Thyroid gland (tissue), 4 donors: ENCODE measurements at regions not wholly inside any gene's neighbourhood (a gene's known extent, or its start where the extent isn't known, plus 50 kb on each side); places are given as distances from the start of the nearest gene placed in this dataset.
"Not testable (repeated sequence)": the region's sequence is repeated elsewhere in the genome, so short reads cannot be mapped to it uniquely, and the experiment has no call there.

Source experiments
- POLR2A ChIP-seq, 2 donors: fragments of 450-650 bp; IDR thresholded peaks; one replicate each; pipeline ENCODE4 v1.6.1; 2017; ENCODE audit warnings: antibody characterized with exemption in 2 of 2, mild to moderate bottlenecking in 2 of 2, moderate library complexity in 1 of 2
- TF ChIP-seq, protein P1 (sequence below), 6 experiments: fragments of 200-600 bp in 3 of 6; fragments of 450-650 bp in 3 of 6; sonication (generic) in 3 of 6; IDR thresholded peaks; one replicate each; pipeline ENCODE4 v1.5.1; 2016 to 2019; ENCODE audit warnings: antibody characterized with exemption in 6 of 6, mild to moderate bottlenecking in 2 of 6, inconsistent platforms in 1 of 6, moderate library complexity in 1 of 6

DNA sequence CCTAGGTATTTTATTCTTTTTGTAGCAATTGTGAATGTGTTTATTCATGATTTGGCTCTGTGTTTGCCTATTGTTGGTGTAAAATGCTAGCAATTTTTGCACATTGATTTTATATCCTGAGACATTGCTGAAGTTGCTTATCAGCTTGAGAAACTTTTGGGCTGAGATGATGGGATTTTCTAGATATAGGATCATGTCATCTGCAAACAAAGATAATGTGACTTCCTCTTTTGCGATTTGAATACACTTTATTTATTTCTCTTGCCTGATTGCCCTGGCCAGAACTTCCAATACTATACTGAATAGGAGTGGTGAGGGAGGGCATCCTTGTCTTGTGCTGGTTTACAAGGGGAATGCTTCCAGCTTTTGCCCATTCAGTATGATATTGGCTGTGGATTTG lies 62.4 kb downstream of the CHST2 start:
- TF ChIP-seq, protein P1, sequence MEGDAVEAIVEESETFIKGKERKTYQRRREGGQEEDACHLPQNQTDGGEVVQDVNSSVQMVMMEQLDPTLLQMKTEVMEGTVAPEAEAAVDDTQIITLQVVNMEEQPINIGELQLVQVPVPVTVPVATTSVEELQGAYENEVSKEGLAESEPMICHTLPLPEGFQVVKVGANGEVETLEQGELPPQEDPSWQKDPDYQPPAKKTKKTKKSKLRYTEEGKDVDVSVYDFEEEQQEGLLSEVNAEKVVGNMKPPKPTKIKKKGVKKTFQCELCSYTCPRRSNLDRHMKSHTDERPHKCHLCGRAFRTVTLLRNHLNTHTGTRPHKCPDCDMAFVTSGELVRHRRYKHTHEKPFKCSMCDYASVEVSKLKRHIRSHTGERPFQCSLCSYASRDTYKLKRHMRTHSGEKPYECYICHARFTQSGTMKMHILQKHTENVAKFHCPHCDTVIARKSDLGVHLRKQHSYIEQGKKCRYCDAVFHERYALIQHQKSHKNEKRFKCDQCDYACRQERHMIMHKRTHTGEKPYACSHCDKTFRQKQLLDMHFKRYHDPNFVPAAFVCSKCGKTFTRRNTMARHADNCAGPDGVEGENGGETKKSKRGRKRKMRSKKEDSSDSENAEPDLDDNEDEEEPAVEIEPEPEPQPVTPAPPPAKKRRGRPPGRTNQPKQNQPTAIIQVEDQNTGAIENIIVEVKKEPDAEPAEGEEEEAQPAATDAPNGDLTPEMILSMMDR (IDR thresholded peaks at IDR 0.05), result not testable (repeated sequence)
- not testable (repeated sequence) for TF ChIP-seq POLR2A (IDR thresholded peaks at IDR 0.05)
